ENCODE measurements at regions not wholly inside any gene's neighbourhood (a gene's known extent, or its start where the extent isn't known, plus 50 kb on each side); places are given as distances from the start of the nearest gene placed in this dataset.

DNA sequence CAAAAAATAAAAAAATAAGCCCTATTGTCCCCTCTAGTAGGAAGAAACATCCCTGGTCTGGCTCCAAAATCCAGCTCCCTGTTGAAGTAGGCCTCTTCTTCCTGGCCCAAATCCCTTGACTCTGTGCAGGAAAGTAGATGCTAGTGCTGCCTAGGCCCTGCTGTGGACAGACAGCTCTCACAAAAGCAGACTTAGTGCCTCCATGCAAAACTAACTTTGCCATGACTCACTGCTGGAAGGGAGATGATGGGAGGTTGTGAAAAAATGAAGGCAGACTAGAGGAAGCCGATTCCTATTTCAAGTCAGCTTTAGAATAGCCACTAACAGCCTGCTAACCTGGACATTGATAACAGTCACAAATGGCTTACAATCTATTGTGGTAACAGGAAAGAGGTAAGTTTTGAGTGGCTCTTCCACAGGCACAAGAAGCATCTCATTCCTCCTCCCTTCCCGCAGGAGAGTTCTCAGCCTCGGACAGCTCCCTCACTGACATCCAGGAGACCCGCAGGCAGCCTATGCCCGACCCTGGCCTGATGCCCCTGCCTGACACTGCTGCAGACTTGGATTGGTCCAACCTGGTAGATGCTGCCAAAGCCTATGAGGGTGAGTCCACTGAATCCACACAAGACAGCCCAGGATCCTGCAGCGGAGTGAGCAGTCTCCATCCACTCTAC lies 198.9 kb upstream of the RGS6 start:
- H3K4me1 ChIP-seq, result no peaks in the 10 kb centered on the region
- H3K4me3 ChIP-seq, result no peak overlapping the region
- WGBS, 5 donors, result 89 to 98% (median 96%) methylated on average over 4 to 6 of the region's 6 CpGs
- intact Hi-C loops (cut with DNase I; ENCODE audit: low total_unique reads), result no loop called here
- peaks cover 0 to 100% (median 89%) of the 10 kb centered on the region in 6 donors for H3K36me3 ChIP-seq
- no peak for DNase-seq
- no peaks in the 10 kb centered on the region for H3K27me3 ChIP-seq (replicated peaks in 1 of 7)
- no peaks in the 10 kb centered on the region for H3K9me3 ChIP-seq
- peak overlapping the region in 1 of 8 donors; percentile 5 for H3K27ac ChIP-seq
- TF ChIP-seq, protein P1, sequence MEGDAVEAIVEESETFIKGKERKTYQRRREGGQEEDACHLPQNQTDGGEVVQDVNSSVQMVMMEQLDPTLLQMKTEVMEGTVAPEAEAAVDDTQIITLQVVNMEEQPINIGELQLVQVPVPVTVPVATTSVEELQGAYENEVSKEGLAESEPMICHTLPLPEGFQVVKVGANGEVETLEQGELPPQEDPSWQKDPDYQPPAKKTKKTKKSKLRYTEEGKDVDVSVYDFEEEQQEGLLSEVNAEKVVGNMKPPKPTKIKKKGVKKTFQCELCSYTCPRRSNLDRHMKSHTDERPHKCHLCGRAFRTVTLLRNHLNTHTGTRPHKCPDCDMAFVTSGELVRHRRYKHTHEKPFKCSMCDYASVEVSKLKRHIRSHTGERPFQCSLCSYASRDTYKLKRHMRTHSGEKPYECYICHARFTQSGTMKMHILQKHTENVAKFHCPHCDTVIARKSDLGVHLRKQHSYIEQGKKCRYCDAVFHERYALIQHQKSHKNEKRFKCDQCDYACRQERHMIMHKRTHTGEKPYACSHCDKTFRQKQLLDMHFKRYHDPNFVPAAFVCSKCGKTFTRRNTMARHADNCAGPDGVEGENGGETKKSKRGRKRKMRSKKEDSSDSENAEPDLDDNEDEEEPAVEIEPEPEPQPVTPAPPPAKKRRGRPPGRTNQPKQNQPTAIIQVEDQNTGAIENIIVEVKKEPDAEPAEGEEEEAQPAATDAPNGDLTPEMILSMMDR (IDR thresholded peaks at IDR 0.05 in 8 of 11, conservative IDR thresholded peaks at IDR 0.05 in 3 of 11), result no peak
- TF ChIP-seq POLR2AphosphoS5 (IDR thresholded peaks at IDR 0.05) (no peak), POLR2A (IDR thresholded peaks at IDR 0.05) (no peak)

DNA sequence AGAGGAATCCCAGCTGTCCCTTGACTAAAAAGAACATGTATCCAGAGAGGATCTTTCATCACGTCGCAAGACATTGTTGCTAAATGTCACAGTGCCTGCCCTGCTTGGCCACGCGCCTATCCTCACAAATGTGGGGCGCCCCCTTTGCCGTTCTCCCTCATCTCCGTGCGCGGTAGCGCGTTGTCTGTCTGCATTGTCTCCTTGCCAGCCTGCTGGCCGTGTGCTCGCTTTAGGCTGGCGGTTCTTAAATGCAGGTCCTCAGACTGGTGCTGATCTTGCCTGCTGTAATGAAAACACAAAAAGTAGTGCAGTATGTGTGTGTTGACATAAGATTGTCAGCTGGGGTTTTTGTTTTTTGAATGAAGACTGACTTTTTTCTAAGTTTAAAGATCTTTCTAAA lies 198.2 kb upstream of the RGS6 start:
- 92 to 97% (median 96%) methylated on average over 14 of the region's 14 CpGs for WGBS, 5 donors
- H3K27ac ChIP-seq, result no peak overlapping the region
- H3K36me3 ChIP-seq, result peaks cover 0 to 100% (median 92%) of the 10 kb centered on the region in 6 donors
- no peaks in the 10 kb centered on the region for H3K9me3 ChIP-seq
- H3K27me3 ChIP-seq (replicated peaks in 1 of 7), result no peaks in the 10 kb centered on the region
- TF ChIP-seq POLR2A (IDR thresholded peaks at IDR 0.05) (no peak), POLR2AphosphoS5 (IDR thresholded peaks at IDR 0.05) (peak in 2 of 3 donors; percentile 44 to 61)
- intact Hi-C loops (cut with DNase I; ENCODE audit: low total_unique reads), result no loop called here
- peaks cover 0 to 4% (median under 1%) of the 10 kb centered on the region in 6 donors for H3K4me1 ChIP-seq
- H3K4me3 ChIP-seq, result no peak overlapping the region
- no peak for DNase-seq

DNA sequence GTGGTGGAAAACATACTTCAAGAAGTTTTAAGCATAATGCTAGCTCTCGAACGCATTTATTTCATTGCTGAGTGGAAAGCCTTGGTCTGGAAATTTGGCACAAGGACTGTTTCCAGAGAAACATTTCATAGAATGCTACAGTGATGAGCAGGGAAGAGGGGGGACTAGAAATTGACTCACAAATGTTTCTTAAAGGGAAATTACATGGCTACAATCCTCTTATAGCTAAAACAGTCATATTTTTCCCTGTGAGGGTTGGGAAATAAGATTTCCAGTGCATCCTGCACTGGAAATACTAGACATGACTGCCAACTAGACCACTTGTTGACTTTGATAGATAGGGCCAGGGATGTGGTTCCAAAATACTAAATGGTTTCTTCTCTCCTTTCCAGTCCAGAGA lies 197.3 kb upstream of the RGS6 start:
- DNase-seq, result no peak
- H3K9me3 ChIP-seq, result no peaks in the 10 kb centered on the region
- 95 to 100% (median 98%) methylated on average over 2 of the region's 2 CpGs for WGBS, 5 donors
- TF ChIP-seq POLR2AphosphoS5 (IDR thresholded peaks at IDR 0.05), result no peak
- TF ChIP-seq, protein P1 (IDR thresholded peaks at IDR 0.05 in 8 of 11, conservative IDR thresholded peaks at IDR 0.05 in 3 of 11), result no peak
- TF ChIP-seq POLR2A (IDR thresholded peaks at IDR 0.05), result no peak
- H3K27ac ChIP-seq, result no peak overlapping the region
- intact Hi-C loops (cut with DNase I; ENCODE audit: low total_unique reads), result no loop called here
- H3K27me3 ChIP-seq (replicated peaks in 1 of 7), result no peaks in the 10 kb centered on the region
- H3K4me1 ChIP-seq, result peaks cover 0 to 12% (median 6%) of the 10 kb centered on the region in 6 donors
- H3K36me3 ChIP-seq, result peaks cover 0 to 100% (median 89%) of the 10 kb centered on the region in 6 donors
- no peak overlapping the region for H3K4me3 ChIP-seq

DNA sequence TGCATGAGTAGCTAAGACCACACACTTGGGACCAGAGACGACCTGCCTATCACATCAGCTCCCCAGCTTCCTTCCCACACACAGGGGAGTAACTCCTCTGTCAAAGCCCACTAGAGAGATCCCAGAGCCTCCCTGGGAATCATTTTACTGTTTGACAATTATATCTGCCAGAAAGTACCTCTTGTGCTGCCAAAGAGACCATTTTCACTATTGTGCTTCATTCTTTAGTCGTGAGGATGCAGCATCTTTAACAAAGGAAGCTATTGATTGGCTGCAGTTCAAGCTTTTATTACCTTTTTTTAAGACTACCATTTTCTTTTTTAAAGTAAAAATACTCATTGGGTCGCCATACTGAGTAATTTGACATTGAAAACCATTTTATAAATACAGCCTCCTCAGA lies 194.5 kb upstream of the RGS6 start:
- Histone ChIP-seq H3K27ac (no peak overlapping the region), H3K4me1 (peaks cover 0 to 12% (median 6%) of the 10 kb centered on the region in 6 donors), H3K9me3 (no peaks in the 10 kb centered on the region), H3K4me3 (no peak overlapping the region), H3K27me3 (replicated peaks in 1 of 7) (no peaks in the 10 kb centered on the region), H3K36me3 (peaks cover 0 to 78% (median 62%) of the 10 kb centered on the region in 6 donors)
- 73 to 85% (median 81%) methylated on average over 3 of the region's 3 CpGs for WGBS, 5 donors
- no peak for TF ChIP-seq POLR2AphosphoS5 (IDR thresholded peaks at IDR 0.05)
- no peak for TF ChIP-seq POLR2A (IDR thresholded peaks at IDR 0.05)
- TF ChIP-seq, protein P1 (IDR thresholded peaks at IDR 0.05 in 8 of 11, conservative IDR thresholded peaks at IDR 0.05 in 3 of 11), result no peak
- no peak for DNase-seq
- intact Hi-C loops (cut with DNase I; ENCODE audit: low total_unique reads), result no loop called here
